GM03348 (cell line): ENCODE measurements at regions not wholly inside any gene's neighbourhood (a gene's known extent, or its start where the extent isn't known, plus 50 kb on each side); places are given as distances from the start of the nearest gene placed in this dataset.
"Not testable (repeated sequence)": the region's sequence is repeated elsewhere in the genome, so short reads cannot be mapped to it uniquely, and the experiment has no call there.

Source experiments
- DNase-seq: peaks from one replicate; pipeline ENCODE4 v3.0.0; 2012; ENCODE audit warnings: low spot score

GRCh38 chr2:192448881-192449280 lies 254.1 kb upstream of the TMEFF2 start:
- DNase-seq: no peak

DNA sequence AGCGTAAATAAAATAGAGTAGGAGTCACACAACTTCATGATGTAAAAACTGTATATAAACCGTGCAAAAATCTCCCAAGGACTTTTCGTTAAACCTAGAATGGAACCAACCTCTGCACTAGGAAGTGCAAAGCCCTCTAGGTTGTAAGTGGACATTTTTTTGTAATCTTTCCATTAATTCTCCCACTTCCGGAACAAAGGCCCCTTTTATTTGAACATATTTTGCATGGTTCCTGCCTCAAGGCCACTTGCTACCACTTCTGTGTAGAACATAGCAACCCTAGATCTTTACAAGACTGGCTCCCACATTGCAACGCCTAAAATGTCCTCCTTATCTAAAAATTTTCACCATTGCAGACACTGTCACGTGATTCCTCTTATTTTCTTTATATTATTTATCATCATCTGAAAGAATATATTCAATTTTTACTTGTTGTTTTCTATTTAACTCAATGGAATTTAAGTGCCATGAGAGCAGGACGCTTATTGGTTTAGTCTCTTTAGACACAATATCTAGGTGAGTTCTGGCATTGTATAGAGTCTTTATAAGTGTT lies 249.6 kb upstream of the TMEFF2 start:
- DNase-seq: no peak

- no peak for DNase-seq
These were observed 249.1 kb upstream of the TMEFF2 start for GRCh38 chr2:192443831-192444230.

DNA sequence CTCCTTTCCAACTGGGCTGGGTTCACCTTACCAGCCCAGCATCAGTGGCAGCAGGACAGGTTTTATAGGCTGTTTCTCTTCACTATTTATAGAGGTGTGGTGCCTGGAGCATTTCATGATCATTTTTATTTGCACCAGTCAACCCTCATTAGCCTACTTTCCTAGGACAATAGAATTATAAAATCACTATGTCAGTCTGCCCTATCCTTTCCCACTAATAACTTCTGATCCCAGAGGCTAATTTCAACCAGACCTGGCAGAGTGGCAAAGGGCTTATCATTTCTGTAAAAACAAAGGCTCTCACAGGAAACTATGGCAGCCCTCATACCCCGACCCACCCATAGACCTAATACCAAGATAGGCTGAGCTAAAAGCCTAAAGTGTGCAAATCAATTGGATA lies 243.5 kb upstream of the TMEFF2 start:
- no peak for DNase-seq

GRCh38 chr2:192437653-192438052 lies 242.9 kb upstream of the TMEFF2 start:
- no peak for DNase-seq

GRCh38 chr2:192424243-192424642 lies 229.5 kb upstream of the TMEFF2 start:
- DNase-seq: no peak

DNA sequence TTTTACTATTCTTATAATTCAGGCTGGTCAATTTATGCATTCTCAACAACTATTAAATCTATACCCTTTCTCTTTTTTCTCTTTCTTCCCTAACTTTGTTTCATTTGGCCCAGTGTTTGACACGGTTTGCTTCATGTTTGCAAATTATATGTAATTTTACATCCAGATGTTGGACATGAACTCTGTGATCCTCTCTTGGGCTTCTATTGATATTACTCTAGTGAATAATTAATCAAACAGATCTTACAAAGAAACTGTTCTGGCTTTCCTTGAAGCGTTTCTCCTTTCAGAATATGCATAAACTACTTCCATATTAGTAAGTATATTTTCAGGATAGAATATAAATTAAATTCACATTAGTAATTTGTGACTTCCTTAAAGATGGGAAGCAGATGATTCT lies 225.1 kb upstream of the TMEFF2 start:
- no peak for DNase-seq

GRCh38 chr2:192416060-192416459 lies 221.3 kb upstream of the TMEFF2 start:
- no peak for DNase-seq

- no peak for DNase-seq
These were observed 220.1 kb upstream of the TMEFF2 start for GRCh38 chr2:192414794-192415193.

- DNase-seq: no peak
These were observed 219.3 kb upstream of the TMEFF2 start for GRCh38 chr2:192413812-192414681.

GRCh38 chr2:192412866-192413265 lies 218.1 kb upstream of the TMEFF2 start:
- DNase-seq: not testable (repeated sequence)

DNA sequence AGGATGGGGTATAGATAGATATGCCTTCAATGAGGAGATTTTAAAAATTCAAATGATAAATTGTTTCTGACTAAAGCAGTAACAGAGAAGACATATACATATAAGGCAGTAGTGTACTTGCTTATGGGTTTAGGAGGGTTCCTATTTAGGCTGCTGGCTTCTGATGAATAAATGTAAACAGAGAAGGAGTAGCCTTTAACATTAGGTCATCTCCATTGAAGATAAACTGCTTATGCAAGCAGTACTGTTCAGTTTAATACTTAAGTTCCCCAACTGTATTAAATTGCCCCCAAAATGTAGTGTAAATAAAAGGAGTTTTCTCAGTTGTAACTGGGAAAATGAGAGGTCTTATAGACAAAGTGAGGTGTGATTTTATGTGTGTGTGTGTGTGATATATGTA lies 217.7 kb upstream of the TMEFF2 start:
- DNase-seq: no peak

GRCh38 chr2:192411755-192412154 lies 217.0 kb upstream of the TMEFF2 start:
- DNase-seq: no peak

DNA sequence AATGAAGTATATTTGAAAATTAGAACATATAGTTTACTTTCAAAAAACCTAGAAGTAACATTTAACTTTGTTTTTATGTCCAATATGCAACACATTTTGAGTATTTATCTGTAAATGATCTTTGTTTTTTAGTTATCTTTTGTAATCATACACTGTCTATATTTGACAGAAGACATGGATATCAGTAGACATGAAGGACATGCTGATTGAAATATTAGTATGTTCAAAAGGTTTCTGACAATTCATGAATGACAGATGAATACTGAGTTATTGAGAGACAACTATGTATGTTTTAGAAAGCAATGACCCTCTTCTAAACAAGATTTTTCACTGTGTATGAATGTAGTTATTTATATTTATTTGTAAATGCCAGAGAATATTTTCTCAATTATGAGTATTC lies 215.6 kb upstream of the TMEFF2 start:
- DNase-seq: no peak

GRCh38 chr2:192407692-192408091 lies 213.0 kb upstream of the TMEFF2 start:
- no peak for DNase-seq

GRCh38 chr2:192398236-192398635 lies 203.5 kb upstream of the TMEFF2 start:
- DNase-seq: no peak

- no peak for DNase-seq
These were observed 199.9 kb upstream of the TMEFF2 start for GRCh38 chr2:192394605-192395004.

DNA sequence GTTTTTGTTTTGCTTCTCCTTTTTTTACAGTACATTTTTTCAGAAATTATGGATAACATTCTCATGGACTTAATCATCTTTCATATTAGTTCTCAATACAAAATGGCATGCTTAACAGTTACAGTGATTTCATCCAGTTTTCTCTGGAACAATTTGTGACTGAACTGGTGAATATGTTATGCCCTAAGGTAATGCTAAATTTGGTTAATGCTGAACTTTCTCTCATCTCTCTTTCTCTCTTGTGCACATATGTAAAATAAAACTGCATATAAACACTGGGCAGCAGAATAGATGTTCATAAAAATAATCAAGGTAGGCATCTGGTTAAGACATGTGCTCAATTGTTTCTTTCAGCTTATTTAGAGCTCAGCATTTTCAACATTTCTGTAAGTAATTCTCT lies 196.3 kb upstream of the TMEFF2 start:
- no peak for DNase-seq

DNA sequence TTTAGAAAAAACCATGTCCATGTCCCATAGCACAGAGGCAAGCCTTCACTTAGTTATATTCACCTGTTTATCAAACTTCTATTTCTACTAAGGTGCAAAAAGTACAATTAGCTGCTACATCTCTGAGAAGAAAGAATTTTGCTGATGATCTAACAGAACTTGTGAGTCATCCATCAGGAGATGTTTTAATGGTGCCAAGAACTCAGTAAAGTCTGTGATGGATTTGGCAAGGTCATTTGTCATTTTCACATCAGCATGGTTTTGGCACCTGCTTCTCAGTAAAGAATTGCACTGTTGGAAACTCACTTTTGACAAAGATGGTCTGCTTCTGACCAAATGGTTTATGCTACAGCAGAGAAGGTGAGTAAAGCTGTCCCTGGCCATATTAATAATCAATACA lies 195.7 kb upstream of the TMEFF2 start:
- DNase-seq: no peak

GRCh38 chr2:192384191-192384590 lies 189.5 kb upstream of the TMEFF2 start:
- not testable (repeated sequence) for DNase-seq

- DNase-seq: no peak
These were observed 186.3 kb upstream of the TMEFF2 start for GRCh38 chr2:192381082-192381481.

DNA sequence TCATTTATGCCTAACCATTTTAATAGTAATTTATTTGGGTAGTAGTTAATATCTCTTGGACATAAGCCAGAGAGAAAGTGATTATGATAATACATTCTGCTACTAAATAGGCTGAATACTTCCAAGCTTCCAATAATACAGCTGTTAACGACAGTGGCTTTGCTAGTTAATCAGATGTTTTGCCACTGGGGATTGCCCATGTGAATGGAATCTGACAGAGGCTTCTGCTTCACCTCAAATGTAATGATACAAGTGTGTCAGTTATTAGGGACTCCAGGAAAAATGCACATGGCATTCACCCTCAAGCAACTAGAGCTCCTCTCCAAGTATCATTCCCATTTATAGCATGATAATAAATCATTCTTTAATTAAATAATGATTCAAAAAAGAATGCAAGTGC lies 185.0 kb upstream of the TMEFF2 start:
- no peak for DNase-seq

DNA sequence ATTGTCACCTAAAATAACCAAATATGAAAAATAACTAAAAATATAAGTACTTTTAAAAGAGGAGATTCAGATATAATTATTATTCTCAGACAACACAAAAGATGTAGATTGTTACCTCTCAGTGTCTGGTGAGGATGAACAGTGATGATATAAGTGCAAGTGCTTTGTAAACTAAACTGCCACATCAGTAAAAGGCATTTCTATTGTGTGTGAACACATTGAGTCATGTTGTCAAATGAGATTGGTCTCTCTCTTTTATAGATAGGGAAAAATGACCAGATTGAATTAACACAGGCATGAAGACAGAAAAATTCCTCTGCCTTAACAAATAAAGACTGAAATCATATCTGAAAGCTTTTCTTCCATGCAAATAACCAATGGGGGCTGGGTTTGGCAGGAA lies 182.4 kb upstream of the TMEFF2 start:
- no peak for DNase-seq

DNA sequence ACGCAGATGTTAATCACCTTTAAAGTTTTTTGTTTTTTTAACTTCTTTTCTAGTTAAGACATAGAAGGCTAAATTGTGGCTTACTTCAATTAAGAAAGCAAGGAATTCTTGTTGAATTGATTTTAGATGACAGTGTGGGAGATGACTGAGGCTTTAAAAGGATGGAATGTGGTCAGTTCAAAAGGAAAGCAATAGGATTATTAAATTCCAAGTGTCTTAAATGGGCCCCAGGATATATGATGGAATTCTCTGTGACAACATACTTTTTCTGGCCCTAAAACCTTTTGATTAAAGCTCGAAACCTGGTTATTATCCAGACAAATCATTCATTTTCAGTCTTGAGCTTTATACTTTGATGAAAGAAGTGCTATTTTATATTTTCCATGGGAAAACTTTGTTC lies 179.0 kb upstream of the TMEFF2 start:
- no peak for DNase-seq
